ENCODE measurements at regions not wholly inside any gene's neighbourhood (a gene's known extent, or its start where the extent isn't known, plus 50 kb on each side); places are given as distances from the start of the nearest gene placed in this dataset.
"Not testable (repeated sequence)": the region's sequence is repeated elsewhere in the genome, so short reads cannot be mapped to it uniquely, and the experiment has no call there.

DNA sequence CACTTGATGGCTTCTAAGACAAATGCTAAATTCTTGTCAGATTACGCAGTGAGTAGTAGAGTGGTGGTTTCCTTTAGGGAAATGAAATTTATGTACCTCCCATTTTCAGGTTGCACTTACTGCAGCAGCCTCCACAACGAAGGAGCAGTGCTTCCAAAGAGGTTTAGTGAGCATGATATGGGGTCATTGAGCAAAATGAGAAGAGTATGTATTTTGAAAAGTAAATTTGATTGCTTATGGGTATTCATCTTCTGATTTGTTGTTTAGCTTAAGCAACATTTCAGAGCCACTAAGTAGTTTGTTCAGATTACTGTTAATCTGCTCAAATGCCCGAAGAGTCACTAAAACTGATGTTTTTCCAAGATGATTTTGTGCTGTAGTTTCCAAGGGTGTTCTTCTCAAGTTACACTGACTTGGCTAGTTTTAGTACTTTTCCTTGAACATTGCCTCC lies 493.6 kb downstream of the PCNX1 start:
- DNase-seq, result no peak

- DNase-seq, result not testable (repeated sequence)
Observed at GRCh38 chr14:71402415-71402814, 495.2 kb downstream of the PCNX1 start.

GRCh38 chr14:71403656-71404055 lies 496.4 kb downstream of the PCNX1 start:
- DNase-seq, result peak; percentile 12

- DNase-seq, result no peak
Observed at GRCh38 chr14:71405676-71406075, 498.4 kb downstream of the PCNX1 start.

DNA sequence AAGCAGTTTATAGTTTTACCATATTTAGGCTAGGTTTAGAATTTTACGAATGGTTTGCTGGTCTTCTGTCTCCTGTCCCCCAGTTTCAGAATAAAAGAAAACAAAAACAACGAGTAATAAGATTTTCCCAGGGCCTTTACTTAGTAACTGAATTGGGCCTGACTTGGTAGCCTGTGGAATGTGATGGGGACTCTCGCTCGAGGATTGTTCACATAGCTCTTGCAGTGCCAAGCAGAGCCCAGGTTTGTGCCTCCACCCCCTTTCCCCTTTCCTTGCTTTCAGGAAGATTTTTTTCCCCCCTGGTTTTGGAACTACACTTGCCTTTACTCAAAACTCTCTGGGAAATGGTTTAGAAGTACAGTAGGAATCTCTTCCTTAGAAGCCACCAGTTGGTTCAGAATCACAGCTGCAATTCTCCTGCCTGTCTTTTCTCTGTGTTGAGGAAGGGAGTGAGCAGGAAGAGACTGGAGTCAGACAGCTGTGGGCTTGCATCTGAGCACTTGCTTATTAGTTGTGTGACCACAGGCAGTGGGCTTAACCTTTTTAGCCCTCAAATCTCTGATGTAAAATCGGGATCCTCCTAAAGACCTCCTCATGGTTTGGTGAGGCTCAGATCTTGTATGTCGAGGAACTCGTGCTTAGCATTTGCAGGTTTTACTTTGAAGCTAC lies 501.2 kb downstream of the PCNX1 start:
- DNase-seq, result no peak

DNA sequence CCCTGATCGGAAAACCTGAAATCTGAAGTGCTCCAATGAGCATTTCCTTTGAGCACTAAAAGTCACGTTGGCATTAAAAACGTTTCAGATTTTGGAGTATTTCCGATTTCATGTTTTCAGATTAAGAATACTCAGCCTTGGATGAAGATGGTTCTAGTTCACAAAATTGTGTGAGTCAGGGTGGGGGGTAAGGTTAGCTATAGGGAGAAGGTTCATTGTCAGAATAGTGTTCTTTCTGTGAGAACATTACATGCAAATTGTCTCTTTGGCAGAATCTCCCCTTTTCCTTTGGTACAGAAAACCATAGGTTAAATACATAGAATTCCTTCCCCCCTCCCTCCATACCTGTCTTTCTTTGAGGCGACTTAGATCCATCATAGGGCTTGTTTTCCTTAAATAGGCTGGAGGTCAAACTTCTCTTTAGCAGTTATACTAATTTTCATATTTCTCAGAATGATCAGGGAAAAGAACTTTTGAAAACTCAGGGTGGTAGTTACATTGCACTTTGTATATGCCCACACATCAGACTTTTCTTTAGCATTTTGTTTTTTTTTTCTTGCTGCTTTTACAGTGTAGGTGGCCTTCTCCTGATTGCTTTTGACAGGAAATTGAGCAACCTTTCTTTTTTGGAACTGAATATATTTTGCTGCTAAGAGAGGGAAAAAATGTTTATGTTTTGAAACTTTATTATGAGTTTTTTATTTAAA lies 503.5 kb downstream of the PCNX1 start:
- no peak for DNase-seq

DNA sequence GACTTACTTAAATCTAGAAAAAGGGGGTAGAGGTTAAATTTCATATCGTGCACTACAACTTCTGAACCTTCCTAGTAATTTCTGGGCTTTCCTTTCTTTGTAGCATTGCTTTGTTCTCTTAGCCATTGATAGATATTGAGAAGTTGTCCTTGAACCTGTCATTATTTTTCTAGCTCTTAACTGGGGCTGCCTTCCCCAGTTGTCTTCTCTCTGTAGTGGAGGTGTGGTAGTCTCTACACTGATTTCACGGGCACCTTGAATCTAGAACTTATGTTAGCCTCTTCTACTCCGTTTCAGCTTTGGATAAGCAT lies 504.0 kb downstream of the PCNX1 start:
- no peak for DNase-seq

- no peak for DNase-seq
Observed at GRCh38 chr14:71411738-71412137, 504.5 kb downstream of the PCNX1 start.

DNA sequence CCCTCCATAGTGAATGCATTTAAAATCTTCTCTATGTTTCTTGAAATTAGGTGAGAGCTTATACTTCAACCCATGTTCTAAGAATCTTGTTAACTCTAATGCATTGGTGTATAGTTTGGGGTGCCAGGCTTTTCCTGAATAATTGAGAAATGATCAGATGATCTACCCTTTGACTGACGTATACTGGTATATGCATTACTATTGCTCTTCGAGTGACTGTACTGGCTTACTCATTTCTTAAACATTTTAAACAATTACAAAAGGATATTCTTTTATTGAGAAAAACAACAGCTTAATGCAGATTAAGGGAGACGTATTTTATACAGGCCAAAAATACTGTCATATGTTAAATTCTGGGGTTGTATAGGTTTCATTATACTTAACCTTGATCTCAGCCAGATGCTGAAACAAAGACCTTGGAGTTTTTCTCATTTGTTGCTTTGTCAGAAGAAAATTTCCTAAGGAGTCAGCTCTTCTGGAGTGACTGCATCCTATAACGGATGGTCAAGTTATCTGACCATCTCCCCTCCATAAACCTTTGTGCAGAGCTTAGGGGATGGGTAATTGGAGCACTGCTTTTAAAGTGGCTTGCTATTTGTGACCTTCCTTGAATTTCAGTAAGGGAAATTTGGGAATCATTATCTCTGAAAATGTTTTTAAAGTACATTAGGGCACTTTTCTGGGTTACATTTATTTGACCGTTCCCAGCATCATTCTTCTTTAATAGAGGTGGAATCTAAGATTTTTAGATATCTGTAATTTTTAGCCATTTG lies 507.6 kb downstream of the PCNX1 start:
- DNase-seq, result no peak

- DNase-seq, result no peak
Observed at GRCh38 chr14:71415404-71415690, 508.1 kb downstream of the PCNX1 start.

- DNase-seq, result no peak
Observed at GRCh38 chr14:71416392-71416791, 509.1 kb downstream of the PCNX1 start.

GRCh38 chr14:71418532-71419245 lies 511.4 kb downstream of the PCNX1 start:
- no peak for DNase-seq

DNA sequence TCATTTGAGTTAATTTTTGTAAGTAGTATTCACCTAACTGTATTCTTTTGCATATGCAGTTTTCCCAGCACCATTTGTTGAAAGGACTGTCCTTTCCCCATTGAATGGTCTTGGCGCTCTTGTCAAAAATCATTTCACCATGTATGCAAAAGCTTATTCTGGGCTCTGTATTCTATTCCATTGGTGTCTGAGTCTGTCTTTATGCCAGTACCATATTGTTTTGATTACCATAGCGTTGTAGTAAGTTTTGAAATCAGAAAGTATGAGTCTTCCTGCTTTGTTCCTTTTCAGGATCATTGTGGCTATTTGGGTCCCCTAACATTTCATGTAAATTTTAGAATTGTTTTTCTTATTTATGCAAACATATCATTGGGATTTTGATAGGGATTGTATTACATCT lies 508.7 kb upstream of the RGS6 start:
- DNase-seq, result no peak

DNA sequence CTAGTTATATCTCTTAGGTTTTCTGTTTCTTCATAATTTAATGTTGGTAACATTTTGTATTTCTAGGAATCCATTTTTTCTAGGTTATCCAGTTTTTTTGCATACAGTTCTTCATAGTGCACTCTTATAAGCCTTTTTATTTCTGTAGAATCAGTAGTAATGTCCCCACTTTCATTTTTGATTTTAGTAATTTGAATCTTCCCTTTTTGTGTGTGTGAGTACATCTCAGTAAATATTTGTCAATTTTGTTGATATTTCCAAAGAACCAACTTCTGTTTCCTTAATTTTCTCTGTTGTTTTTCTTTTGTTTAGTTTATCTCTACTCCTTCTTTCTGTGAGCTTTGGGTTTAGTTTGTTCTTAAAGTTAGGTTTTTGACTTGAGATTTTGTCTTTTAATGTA lies 507.3 kb upstream of the RGS6 start:
- no peak for DNase-seq

DNA sequence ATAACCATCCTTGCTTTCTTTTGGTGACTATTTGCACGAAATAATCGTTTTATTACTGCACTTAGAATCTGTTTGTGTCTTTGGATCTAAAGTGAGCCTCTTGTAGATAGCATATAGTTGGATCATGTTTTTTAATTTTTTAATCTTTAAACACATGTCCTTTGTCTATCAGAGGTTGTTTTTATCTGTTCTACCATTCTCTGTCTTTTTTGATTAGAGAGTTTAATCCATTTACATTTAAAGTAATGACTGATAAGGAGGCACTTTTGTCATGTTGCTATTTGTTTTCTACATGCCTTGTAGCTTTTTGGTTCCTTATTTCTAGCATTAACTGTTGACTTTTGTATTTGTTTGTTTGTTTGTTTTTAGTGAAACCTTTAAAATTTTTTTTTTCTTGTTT lies 506.2 kb upstream of the RGS6 start:
- no peak for DNase-seq

DNA sequence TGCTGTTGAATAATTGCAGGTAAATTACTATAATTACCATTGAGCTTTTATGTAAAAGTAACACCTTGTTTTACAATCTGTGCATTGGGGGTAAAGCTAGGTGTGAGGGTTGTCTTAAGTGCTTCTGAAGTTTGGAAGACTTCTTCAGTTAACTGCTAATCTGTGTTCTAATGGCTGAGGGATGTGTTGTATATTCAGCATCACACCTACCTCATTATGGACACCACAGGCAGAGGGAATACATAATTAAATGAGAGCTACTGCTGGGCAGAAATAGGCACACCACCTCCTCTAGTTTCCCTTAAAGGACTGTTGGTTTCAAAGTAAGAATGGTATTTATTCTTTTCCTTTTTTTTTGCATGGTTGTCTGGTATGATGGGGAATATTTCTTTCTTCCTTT lies 502.3 kb upstream of the RGS6 start:
- no peak for DNase-seq

DNA sequence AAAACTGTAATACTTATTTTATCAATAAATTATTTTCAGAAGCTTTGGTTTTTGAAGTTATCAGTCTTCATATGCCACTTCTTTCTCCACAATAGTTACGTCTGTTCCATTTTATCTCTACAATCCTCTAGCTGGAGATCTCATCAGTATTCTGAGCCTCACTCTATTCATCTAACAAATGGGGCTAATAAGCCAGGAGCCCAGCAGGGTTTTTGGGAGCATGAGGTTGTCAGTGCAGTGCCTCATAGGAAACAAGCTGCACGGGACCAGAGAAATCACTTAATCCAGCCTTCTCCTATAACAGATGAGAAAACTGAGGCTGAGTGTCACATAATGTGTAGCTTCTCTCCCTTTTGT lies 501.9 kb upstream of the RGS6 start:
- no peak for DNase-seq

GRCh38 chr14:71430678-71431376 lies 501.4 kb upstream of the RGS6 start:
- DNase-seq, result no peak

GRCh38 chr14:71432334-71433110 lies 499.7 kb upstream of the RGS6 start:
- DNase-seq, result no peak

- no peak for DNase-seq
Observed at GRCh38 chr14:71433303-71433702, 498.9 kb upstream of the RGS6 start.

GRCh38 chr14:71435641-71436040 lies 496.6 kb upstream of the RGS6 start:
- not testable (repeated sequence) for DNase-seq

DNA sequence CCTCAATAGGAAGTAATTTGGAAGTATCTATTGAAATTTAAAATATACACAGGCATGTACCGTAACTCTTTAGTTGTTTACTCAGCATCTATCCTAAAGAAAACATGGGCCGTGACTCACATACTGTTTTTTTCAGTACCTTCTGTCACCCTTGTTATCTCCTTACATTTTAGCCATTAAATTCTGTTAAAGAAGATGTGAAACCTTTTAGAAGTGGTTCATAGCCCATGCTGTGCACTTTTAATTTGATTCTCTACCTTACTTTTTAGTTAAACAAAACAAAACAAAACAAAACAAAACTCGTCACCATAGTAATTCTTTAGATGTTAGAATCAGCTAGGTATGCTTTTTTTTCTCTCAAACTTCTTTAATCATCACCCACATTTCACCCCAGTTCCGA lies 494.4 kb upstream of the RGS6 start:
- no peak for DNase-seq
